Body of pancreas (tissue), 4 donors: ENCODE measurements at regions not wholly inside any gene's neighbourhood (a gene's known extent, or its start where the extent isn't known, plus 50 kb on each side); places are given as distances from the start of the nearest gene placed in this dataset.

Experiments
- POLR2A ChIP-seq, 3 donors: fragments of 450-650 bp; IDR thresholded peaks; one replicate each; pipeline ENCODE4 v1.6.1; 2016; ENCODE audit warnings: antibody characterized with exemption in 3 of 3, mild to moderate bottlenecking in 2 of 3
- TF ChIP-seq, protein P1 (sequence below), 7 experiments: fragments of 450-650 bp in 4 of 7; fragments of 200-600 bp in 3 of 7; sonication (generic) in 3 of 7; IDR thresholded peaks; one replicate each; pipeline ENCODE4 v1.5.1; 2016 to 2019; ENCODE audit warnings: antibody characterized with exemption in 7 of 7

DNA sequence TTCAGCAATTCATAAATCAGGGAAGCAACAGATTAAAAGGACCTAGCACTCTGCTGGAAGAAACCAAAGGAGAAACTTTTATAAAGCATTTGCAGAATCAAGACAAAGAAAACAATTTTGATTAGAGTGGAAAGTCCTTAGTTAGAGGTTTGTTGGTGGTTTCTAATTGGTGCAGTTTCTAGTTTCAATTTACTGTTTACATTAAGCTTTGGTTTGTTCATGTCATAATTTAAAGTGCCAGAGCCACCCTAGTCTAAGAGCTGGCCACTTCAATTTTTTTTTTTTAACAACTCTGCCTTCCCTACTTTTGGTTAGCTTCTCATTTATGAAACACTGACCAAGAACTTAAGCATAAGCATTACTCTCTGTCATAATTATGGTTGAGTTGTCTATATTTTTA is 1428.2 kb upstream of the GBE1 start:
- TF ChIP-seq, protein P1, sequence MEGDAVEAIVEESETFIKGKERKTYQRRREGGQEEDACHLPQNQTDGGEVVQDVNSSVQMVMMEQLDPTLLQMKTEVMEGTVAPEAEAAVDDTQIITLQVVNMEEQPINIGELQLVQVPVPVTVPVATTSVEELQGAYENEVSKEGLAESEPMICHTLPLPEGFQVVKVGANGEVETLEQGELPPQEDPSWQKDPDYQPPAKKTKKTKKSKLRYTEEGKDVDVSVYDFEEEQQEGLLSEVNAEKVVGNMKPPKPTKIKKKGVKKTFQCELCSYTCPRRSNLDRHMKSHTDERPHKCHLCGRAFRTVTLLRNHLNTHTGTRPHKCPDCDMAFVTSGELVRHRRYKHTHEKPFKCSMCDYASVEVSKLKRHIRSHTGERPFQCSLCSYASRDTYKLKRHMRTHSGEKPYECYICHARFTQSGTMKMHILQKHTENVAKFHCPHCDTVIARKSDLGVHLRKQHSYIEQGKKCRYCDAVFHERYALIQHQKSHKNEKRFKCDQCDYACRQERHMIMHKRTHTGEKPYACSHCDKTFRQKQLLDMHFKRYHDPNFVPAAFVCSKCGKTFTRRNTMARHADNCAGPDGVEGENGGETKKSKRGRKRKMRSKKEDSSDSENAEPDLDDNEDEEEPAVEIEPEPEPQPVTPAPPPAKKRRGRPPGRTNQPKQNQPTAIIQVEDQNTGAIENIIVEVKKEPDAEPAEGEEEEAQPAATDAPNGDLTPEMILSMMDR (IDR thresholded peaks at IDR 0.05): no peak
- no peak for TF ChIP-seq POLR2A (IDR thresholded peaks at IDR 0.05)
